Upper lobe of left lung (tissue), 6 donors: ENCODE measurements at regions not wholly inside any gene's neighbourhood (a gene's known extent, or its start where the extent isn't known, plus 50 kb on each side); places are given as distances from the start of the nearest gene placed in this dataset.

Experiments
- ATAC-seq, 2 donors: fragments of 200-7000 bp; cut with Tn5 transposase; one replicate each; pipeline ENCODE4 v1.9.1; 2022; ENCODE audit warnings: mild to moderate bottlenecking in 2 of 2, moderate library complexity in 2 of 2; ENCODE audit not compliant: low FRiP score in 2 of 2
- DNase-seq, 2 donors: peaks; one replicate each; pipeline ENCODE4 v3.0.0-alpha.2; 2019 to 2020
- H3K27ac ChIP-seq, 4 donors: fragments of 200-600 bp; sonication (generic); one replicate each; pipeline ENCODE4 v1.5.1; 2016 to 2019
- H3K27me3 ChIP-seq, 4 donors: fragments of 200-600 bp; sonication (generic); one replicate each; pipeline ENCODE4 v1.5.1; 2017 to 2019
- H3K36me3 ChIP-seq, 4 donors: fragments of 200-600 bp; sonication (generic); one replicate each; pipeline ENCODE4 v1.5.1; 2016 to 2019
- H3K4me1 ChIP-seq, 4 donors: fragments of 200-600 bp; sonication (generic); one replicate each; pipeline ENCODE4 v1.5.1; 2018 to 2019
- H3K4me3 ChIP-seq, 4 donors: fragments of 200-600 bp; sonication (generic); one replicate each; pipeline ENCODE4 v1.5.1; 2017 to 2019; ENCODE audit warnings: mild to moderate bottlenecking in 2 of 4, moderate library complexity in 1 of 4
- H3K9me3 ChIP-seq, 4 donors: fragments of 200-600 bp; sonication (generic); one replicate each; pipeline ENCODE4 v1.5.1; 2018 to 2019
- CTCF ChIP-seq, 6 experiments: fragments of 450-650 bp in 4 of 6; fragments of 200-600 bp in 2 of 6; sonication (generic) in 2 of 6; IDR thresholded peaks; one replicate each; pipeline ENCODE4 v1.5.1; 2016 to 2019; ENCODE audit warnings: antibody characterized with exemption in 6 of 6
- EP300 ChIP-seq, 4 donors: sonication (generic); formaldehyde crosslinking; IDR thresholded peaks; one replicate each; pipeline ENCODE4 v1.5.1; 2017; ENCODE audit warnings: antibody characterized with exemption in 4 of 4, control low read depth in 2 of 4
- POLR2A ChIP-seq, 4 donors: fragments of 450-650 bp; IDR thresholded peaks; one replicate each; pipeline ENCODE4 v1.5.1; 2016 to 2017; ENCODE audit warnings: antibody characterized with exemption in 4 of 4, mild to moderate bottlenecking in 2 of 4
- POLR2AphosphoS5 ChIP-seq, 2 donors: sonication (generic); formaldehyde crosslinking; IDR thresholded peaks; one replicate each; pipeline ENCODE4 v1.5.1; 2017; ENCODE audit warnings: antibody characterized with exemption in 2 of 2
- WGBS, 2 donors: methylation state at CpG; one replicate each; pipeline ENCODE4 v1.1.5; 2017 to 2018; 5-methylcytosine and 5-hydroxymethylcytosine counted together
- donor health status: DM: no; HTN: no; CAD: no; lungs with moderate emphysema.
- donor health status: DM: no; HTN: yes; CAD: no; lungs with severe emphysema.

GRCh38 chr2:168317282-168317681, 69.9 kb upstream of the STK39 start:
- Histone ChIP-seq H3K36me3 (no peaks in the 10 kb centered on the region), H3K27me3 (no peaks in the 10 kb centered on the region), H3K4me3 (no peak overlapping the region), H3K4me1 (no peaks in the 10 kb centered on the region), H3K27ac (no peak overlapping the region), H3K9me3 (no peaks in the 10 kb centered on the region)
- no peak for ATAC-seq
- no peak for TF ChIP-seq EP300 (IDR thresholded peaks at IDR 0.05)
- TF ChIP-seq POLR2AphosphoS5 (IDR thresholded peaks at IDR 0.05), result no peak
- no peak for TF ChIP-seq CTCF (IDR thresholded peaks at IDR 0.05)
- TF ChIP-seq POLR2A (IDR thresholded peaks at IDR 0.05), result no peak
- no peak for DNase-seq
- WGBS, 2 donors, result 100% methylated on average over 1 of the region's 1 CpG

- DNase-seq (no peak), ATAC-seq (no peak)
- TF ChIP-seq EP300 (IDR thresholded peaks at IDR 0.05), result no peak
- no peak for TF ChIP-seq CTCF (IDR thresholded peaks at IDR 0.05)
- TF ChIP-seq POLR2AphosphoS5 (IDR thresholded peaks at IDR 0.05), result no peak
- no peak for TF ChIP-seq POLR2A (IDR thresholded peaks at IDR 0.05)
- Histone ChIP-seq H3K27ac (no peak overlapping the region), H3K9me3 (no peaks in the 10 kb centered on the region), H3K27me3 (no peaks in the 10 kb centered on the region), H3K4me1 (no peaks in the 10 kb centered on the region), H3K4me3 (no peak overlapping the region), H3K36me3 (no peaks in the 10 kb centered on the region)
Measured at GRCh38 chr2:168320267-168320666, 72.9 kb upstream of the STK39 start.

GRCh38 chr2:168322325-168323007, 75.1 kb upstream of the STK39 start:
- DNase-seq (no peak), ATAC-seq (no peak)
- 68 to 73% methylated on average over 3 of the region's 3 CpGs for WGBS, 2 donors
- no peaks in the 10 kb centered on the region for H3K36me3 ChIP-seq
- no peaks in the 10 kb centered on the region for H3K27me3 ChIP-seq
- H3K27ac ChIP-seq, result no peak overlapping the region
- H3K9me3 ChIP-seq, result no peaks in the 10 kb centered on the region
- no peak overlapping the region for H3K4me3 ChIP-seq
- no peaks in the 10 kb centered on the region for H3K4me1 ChIP-seq
- TF ChIP-seq EP300 (IDR thresholded peaks at IDR 0.05), result no peak
- TF ChIP-seq CTCF (IDR thresholded peaks at IDR 0.05), result no peak
- no peak for TF ChIP-seq POLR2AphosphoS5 (IDR thresholded peaks at IDR 0.05)
- no peak for TF ChIP-seq POLR2A (IDR thresholded peaks at IDR 0.05)

- no peak for DNase-seq
- H3K4me1 ChIP-seq, result no peaks in the 10 kb centered on the region
- H3K4me3 ChIP-seq, result no peak overlapping the region
- 68 to 77% methylated on average over 11 of the region's 11 CpGs for WGBS, 2 donors
- H3K27ac ChIP-seq, result no peak overlapping the region
- no peaks in the 10 kb centered on the region for H3K36me3 ChIP-seq
- H3K27me3 ChIP-seq, result no peaks in the 10 kb centered on the region
- H3K9me3 ChIP-seq, result no peaks in the 10 kb centered on the region
- ATAC-seq, result no peak
- no peak for TF ChIP-seq POLR2A (IDR thresholded peaks at IDR 0.05)
- TF ChIP-seq CTCF (IDR thresholded peaks at IDR 0.05), result no peak
- TF ChIP-seq EP300 (IDR thresholded peaks at IDR 0.05), result no peak
Measured at GRCh38 chr2:168323529-168324021, 76.2 kb upstream of the STK39 start.

- peaks cover 0 to 16% (median 10%) of the 10 kb centered on the region in 4 donors for H3K9me3 ChIP-seq
- 67 to 69% methylated on average over 2 of the region's 2 CpGs for WGBS, 2 donors
- no peak for DNase-seq
- H3K27ac ChIP-seq, result no peak overlapping the region
- no peaks in the 10 kb centered on the region for H3K4me1 ChIP-seq
- H3K36me3 ChIP-seq, result no peaks in the 10 kb centered on the region
- H3K27me3 ChIP-seq, result no peaks in the 10 kb centered on the region
- ATAC-seq, result no peak
- no peak for TF ChIP-seq CTCF (IDR thresholded peaks at IDR 0.05)
- no peak for TF ChIP-seq EP300 (IDR thresholded peaks at IDR 0.05)
- TF ChIP-seq POLR2AphosphoS5 (IDR thresholded peaks at IDR 0.05), result no peak
- no peak for TF ChIP-seq POLR2A (IDR thresholded peaks at IDR 0.05)
- H3K4me3 ChIP-seq, result no peak overlapping the region
Measured at GRCh38 chr2:168326572-168326971, 79.2 kb upstream of the STK39 start.
